GM23248 (cell line): ENCODE measurements at regions not wholly inside any gene's neighbourhood (a gene's known extent, or its start where the extent isn't known, plus 50 kb on each side); places are given as distances from the start of the nearest gene placed in this dataset.

ENCODE experiments used
- DNase-seq: peaks from one replicate; pipeline ENCODE4 v3.0.0-alpha.2; 2015
- H2AFZ ChIP-seq: fragments of 200-600 bp; sonication (generic); 2 replicates; pipeline ENCODE4 v1.6.1; 2016; ENCODE audit warnings: antibody characterized with exemption
- H3F3A ChIP-seq: fragments of 200-600 bp; sonication (generic); 2 replicates; pipeline ENCODE4 v1.6.1; 2016; ENCODE audit warnings: mild to moderate bottlenecking, antibody characterized with exemption, mixed run types; ENCODE audit not compliant: insufficient read depth
- H3K27ac ChIP-seq: fragments of 200-600 bp; sonication (generic); 2 replicates; pipeline ENCODE4 v1.5.1; 2016; ENCODE audit warnings: mild to moderate bottlenecking
- H3K27me3 ChIP-seq: fragments of 200-600 bp; sonication (generic); replicated peaks from 2 replicates; pipeline ENCODE4 v1.6.1; 2016; ENCODE audit warnings: mild to moderate bottlenecking; ENCODE audit not compliant: insufficient read depth
- H3K36me3 ChIP-seq: fragments of 200-600 bp; sonication (generic); 2 replicates; pipeline ENCODE4 v1.6.1; 2016; ENCODE audit warnings: low read depth, mild to moderate bottlenecking
- H3K4me1 ChIP-seq: fragments of 200-600 bp; sonication (generic); 2 replicates; pipeline ENCODE4 v1.6.1; 2016; ENCODE audit warnings: mild to moderate bottlenecking; ENCODE audit not compliant: insufficient read depth
- H3K4me2 ChIP-seq: fragments of 200-600 bp; sonication (generic); one replicate; pipeline ENCODE4 v1.6.1; 2016; ENCODE audit warnings: mild to moderate bottlenecking; ENCODE audit not compliant: unreplicated experiment
- H3K4me3 ChIP-seq: fragments of 200-600 bp; sonication (generic); 2 replicates; pipeline ENCODE4 v1.5.1; 2016; ENCODE audit warnings: mild to moderate bottlenecking
- H3K79me2 ChIP-seq: fragments of 200-600 bp; sonication (generic); 2 replicates; pipeline ENCODE4 v1.6.1; 2016; ENCODE audit warnings: mild to moderate bottlenecking; ENCODE audit not compliant: insufficient read depth
- H3K9ac ChIP-seq: fragments of 200-600 bp; sonication (generic); 2 replicates; pipeline ENCODE4 v1.6.1; 2016; ENCODE audit warnings: mild to moderate bottlenecking
- H3K9me2 ChIP-seq: fragments of 200-600 bp; sonication (generic); 2 replicates; pipeline ENCODE4 v1.6.1; 2016; ENCODE audit warnings: mixed run types, mild to moderate bottlenecking, moderate library complexity; ENCODE audit not compliant: insufficient read depth
- H3K9me3 ChIP-seq: fragments of 200-600 bp; sonication (generic); one replicate; pipeline ENCODE4 v1.6.1; 2017; ENCODE audit warnings: low read depth
- H4K20me1 ChIP-seq: fragments of 200-600 bp; sonication (generic); 2 replicates; pipeline ENCODE4 v1.6.0; 2016; ENCODE audit not compliant: insufficient read depth
- EZH2 ChIP-seq: fragments of 200-600 bp; sonication (generic); IDR thresholded peaks from 2 replicates; pipeline ENCODE4 v1.6.1; 2018; ENCODE audit warnings: antibody characterized with exemption, mild to moderate bottlenecking; ENCODE audit not compliant: insufficient read depth, poor library complexity, severe bottlenecking
- EZH2phosphoT487 ChIP-seq: fragments of 200-600 bp; sonication (generic); IDR thresholded peaks from 2 replicates; pipeline ENCODE4 v1.6.1; 2018; ENCODE audit warnings: antibody characterized with exemption, moderate library complexity, mild to moderate bottlenecking, low read depth; ENCODE audit not compliant: insufficient read depth
- WGBS, 2 experiments: methylation state at CpG; one replicate each; pipeline ENCODE4 v1.1.6; 2015 to 2017; ENCODE audit warnings: low lambda C conversion rate in 2 of 2, low coverage in 1 of 2; ENCODE audit errors: missing lambda C conversion rate in 2 of 2; 5-methylcytosine and 5-hydroxymethylcytosine counted together
- in situ Hi-C: fragments of 300-500 bp; cut with MboI; formaldehyde crosslinking; loops from 2 replicates; pipeline ENCODE4 v1.15.0; 2020

- Histone ChIP-seq H4K20me1 (no peaks in the 10 kb centered on the region), H3K4me1 (no peaks in the 10 kb centered on the region), H3K4me2 (no peak overlapping the region), H3K27ac (no peak overlapping the region), H2AFZ (no peak overlapping the region), H3K9me3 (no peaks in the 10 kb centered on the region), H3K79me2 (no peaks in the 10 kb centered on the region), H3K9ac (no peak overlapping the region), H3F3A (no peaks in the 10 kb centered on the region), H3K27me3 (peaks cover 18% of the 10 kb centered on the region), H3K4me3 (no peak overlapping the region), H3K36me3 (no peaks in the 10 kb centered on the region), H3K9me2 (no peaks in the 10 kb centered on the region)
- no peak for DNase-seq
- no peak for TF ChIP-seq EZH2phosphoT487
- TF ChIP-seq EZH2, result no peak
- in situ Hi-C loops, result no loop called here
- 72 to 79% methylated on average over 6 of the region's 6 CpGs for WGBS, 2 experiments
These were observed 226.9 kb upstream of the SMIM21 start for GRCh38 chr18:75654386-75654785.

- TF ChIP-seq EZH2phosphoT487 (no peak), EZH2 (no peak)
These were observed 225.0 kb upstream of the SMIM21 start for GRCh38 chr18:75652528-75652927.

GRCh38 chr18:75644871-75645270, 217.4 kb upstream of the SMIM21 start:
- in situ Hi-C loops, result no loop called here
- Histone ChIP-seq H4K20me1 (no peaks in the 10 kb centered on the region), H3K9ac (no peak overlapping the region), H3K79me2 (no peaks in the 10 kb centered on the region), H3K9me2 (no peaks in the 10 kb centered on the region), H2AFZ (no peak overlapping the region), H3K27ac (no peak overlapping the region), H3K4me1 (no peaks in the 10 kb centered on the region), H3F3A (no peaks in the 10 kb centered on the region), H3K36me3 (no peaks in the 10 kb centered on the region), H3K4me2 (no peak overlapping the region), H3K9me3 (no peaks in the 10 kb centered on the region), H3K4me3 (no peak overlapping the region), H3K27me3 (peaks cover 25% of the 10 kb centered on the region)
- 64 to 73% methylated on average over 6 of the region's 6 CpGs for WGBS, 2 experiments
- TF ChIP-seq EZH2phosphoT487 (no peak), EZH2 (no peak)
- DNase-seq, result no peak

More at GRCh38 chr18:75652528-75652927, 225.0 kb upstream of the SMIM21 start:
- Histone ChIP-seq H3K9me3 (no peaks in the 10 kb centered on the region), H3K4me1 (no peaks in the 10 kb centered on the region), H3K4me3 (no peak overlapping the region), H3K27ac (no peak overlapping the region), H3K36me3 (no peaks in the 10 kb centered on the region), H4K20me1 (no peaks in the 10 kb centered on the region), H3K9ac (no peak overlapping the region), H3K79me2 (no peaks in the 10 kb centered on the region), H2AFZ (no peak overlapping the region), H3F3A (no peaks in the 10 kb centered on the region), H3K9me2 (no peaks in the 10 kb centered on the region), H3K4me2 (no peak overlapping the region), H3K27me3 (peaks cover 24% of the 10 kb centered on the region)
- WGBS, 2 experiments, result 45 to 46% methylated on average over 2 of the region's 2 CpGs
- DNase-seq, result no peak
- in situ Hi-C loops, result no loop called here

- no peaks in the 10 kb centered on the region for H3K9me3 ChIP-seq
- H2AFZ ChIP-seq, result no peak overlapping the region
- in situ Hi-C loops, result no loop called here
- H3K36me3 ChIP-seq, result no peaks in the 10 kb centered on the region
- peaks cover 7% of the 10 kb centered on the region for H3K4me1 ChIP-seq
- no peaks in the 10 kb centered on the region for H3K79me2 ChIP-seq
- H3K4me2 ChIP-seq, result no peak overlapping the region
- H4K20me1 ChIP-seq, result no peaks in the 10 kb centered on the region
- H3K4me3 ChIP-seq, result no peak overlapping the region
- no peaks in the 10 kb centered on the region for H3K9me2 ChIP-seq
- no peak for DNase-seq
- peaks cover 16% of the 10 kb centered on the region for H3F3A ChIP-seq
- 75 to 83% methylated on average over 5 to 6 of the region's 6 CpGs for WGBS, 2 experiments
- H3K9ac ChIP-seq, result no peak overlapping the region
- H3K27ac ChIP-seq, result no peak overlapping the region
- no peak for TF ChIP-seq EZH2phosphoT487
- H3K27me3 ChIP-seq, result peaks cover 18% of the 10 kb centered on the region; the same call in 1 of the 2 replicates
These were observed 215.6 kb upstream of the SMIM21 start for GRCh38 chr18:75643083-75643482.

GRCh38 chr18:75639472-75639831, 211.9 kb upstream of the SMIM21 start:
- Histone ChIP-seq H3K9me2 (no peaks in the 10 kb centered on the region), H3K9me3 (no peaks in the 10 kb centered on the region), H3K4me2 (peak overlapping the region; percentile 87), H3F3A (peaks cover 23% of the 10 kb centered on the region), H4K20me1 (no peaks in the 10 kb centered on the region), H3K4me3 (no peak overlapping the region), H3K79me2 (no peaks in the 10 kb centered on the region), H3K36me3 (no peaks in the 10 kb centered on the region), H3K27ac (no peak overlapping the region), H3K4me1 (peaks cover 11% of the 10 kb centered on the region), H2AFZ (no peak overlapping the region), H3K27me3 (peaks cover 15% of the 10 kb centered on the region; the same call in 1 of the 2 replicates), H3K9ac (no peak overlapping the region)
- no peak for DNase-seq
- TF ChIP-seq EZH2 (no peak), EZH2phosphoT487 (no peak)
- 68 to 69% methylated on average over 8 of the region's 8 CpGs for WGBS, 2 experiments
- in situ Hi-C loops, result no loop called here
